ENCODE measurements at regions not wholly inside any gene's neighbourhood (a gene's known extent, or its start where the extent isn't known, plus 50 kb on each side); places are given as distances from the start of the nearest gene placed in this dataset.

DNA sequence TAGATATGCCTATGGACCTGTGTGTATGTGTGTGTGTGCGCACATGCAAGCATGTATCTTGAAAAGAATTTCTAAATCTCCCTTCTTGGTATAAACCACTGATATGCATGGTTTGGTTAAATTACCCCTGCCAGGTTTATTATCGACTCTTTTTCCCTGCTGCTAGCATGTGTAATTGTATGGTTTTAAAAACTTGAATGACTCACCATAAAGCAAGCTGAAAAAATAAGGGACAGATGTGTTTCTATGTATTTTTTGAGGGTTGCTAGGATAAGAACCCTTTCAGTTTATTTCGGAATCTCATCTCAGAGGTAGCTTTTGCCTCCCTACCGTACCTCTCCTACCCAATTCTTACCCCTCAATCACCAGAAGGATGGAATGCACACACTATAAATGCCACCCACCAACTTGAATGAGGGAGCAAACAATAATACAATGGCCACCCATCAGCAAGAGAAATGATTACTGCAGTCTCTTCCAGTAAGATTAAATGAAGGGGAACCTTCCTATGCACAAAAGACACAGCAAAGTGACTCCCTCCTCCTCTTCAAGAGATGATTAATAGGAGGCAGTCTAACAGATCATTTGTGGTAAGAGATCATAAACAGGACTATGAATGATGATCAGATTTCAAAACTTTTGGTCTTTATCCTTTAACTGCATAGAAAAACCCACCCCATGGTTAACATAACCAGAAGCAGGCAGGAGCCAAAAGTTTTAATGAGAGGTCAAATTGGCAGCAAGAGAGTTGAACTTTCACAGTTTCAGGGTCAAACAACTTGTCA is 357.2 kb downstream of the SATB2 start:
- Histone ChIP-seq H4K20me1 (ENCODE audit: insufficient read depth, low read length) (no peaks in the 10 kb centered on the region), H3K79me2 (ENCODE audit: insufficient read depth, low read length) (no peaks in the 10 kb centered on the region), H3K9me3 (ENCODE audit: low read length) (no peaks in the 10 kb centered on the region), H3K4me2 (ENCODE audit: low read length) (no peak overlapping the region), H3F3A (ENCODE audit: insufficient read depth, low read length) (no peaks in the 10 kb centered on the region), H3K9ac (ENCODE audit: low read length) (no peak overlapping the region), H2AFZ (ENCODE audit: low read length) (no peak overlapping the region), H3K27me3 (ENCODE audit: insufficient read depth, low read length) (no peaks in the 10 kb centered on the region), H3K27ac (ENCODE audit: low read depth, low read length, poor library complexity, severe bottlenecking) (no peak overlapping the region), H3K36me3 (ENCODE audit: insufficient read depth, low read length) (no peaks in the 10 kb centered on the region), H3K4me3 (ENCODE audit: low read depth, low read length, poor library complexity, severe bottlenecking) (no peak overlapping the region), H3K4me1 (ENCODE audit: insufficient read depth, low read length, severe bottlenecking) (peaks cover 12% of the 10 kb centered on the region), H3K9me2 (ENCODE audit: low read depth, low read length) (no peaks in the 10 kb centered on the region)
- TF ChIP-seq EZH2 (IDR thresholded peaks at IDR 0.05; ENCODE audit: borderline replicate concordance, low read length): no peak
- TF ChIP-seq, protein P1, sequence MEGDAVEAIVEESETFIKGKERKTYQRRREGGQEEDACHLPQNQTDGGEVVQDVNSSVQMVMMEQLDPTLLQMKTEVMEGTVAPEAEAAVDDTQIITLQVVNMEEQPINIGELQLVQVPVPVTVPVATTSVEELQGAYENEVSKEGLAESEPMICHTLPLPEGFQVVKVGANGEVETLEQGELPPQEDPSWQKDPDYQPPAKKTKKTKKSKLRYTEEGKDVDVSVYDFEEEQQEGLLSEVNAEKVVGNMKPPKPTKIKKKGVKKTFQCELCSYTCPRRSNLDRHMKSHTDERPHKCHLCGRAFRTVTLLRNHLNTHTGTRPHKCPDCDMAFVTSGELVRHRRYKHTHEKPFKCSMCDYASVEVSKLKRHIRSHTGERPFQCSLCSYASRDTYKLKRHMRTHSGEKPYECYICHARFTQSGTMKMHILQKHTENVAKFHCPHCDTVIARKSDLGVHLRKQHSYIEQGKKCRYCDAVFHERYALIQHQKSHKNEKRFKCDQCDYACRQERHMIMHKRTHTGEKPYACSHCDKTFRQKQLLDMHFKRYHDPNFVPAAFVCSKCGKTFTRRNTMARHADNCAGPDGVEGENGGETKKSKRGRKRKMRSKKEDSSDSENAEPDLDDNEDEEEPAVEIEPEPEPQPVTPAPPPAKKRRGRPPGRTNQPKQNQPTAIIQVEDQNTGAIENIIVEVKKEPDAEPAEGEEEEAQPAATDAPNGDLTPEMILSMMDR (IDR thresholded peaks at IDR 0.05; ENCODE audit: low read length): no peak

DNA sequence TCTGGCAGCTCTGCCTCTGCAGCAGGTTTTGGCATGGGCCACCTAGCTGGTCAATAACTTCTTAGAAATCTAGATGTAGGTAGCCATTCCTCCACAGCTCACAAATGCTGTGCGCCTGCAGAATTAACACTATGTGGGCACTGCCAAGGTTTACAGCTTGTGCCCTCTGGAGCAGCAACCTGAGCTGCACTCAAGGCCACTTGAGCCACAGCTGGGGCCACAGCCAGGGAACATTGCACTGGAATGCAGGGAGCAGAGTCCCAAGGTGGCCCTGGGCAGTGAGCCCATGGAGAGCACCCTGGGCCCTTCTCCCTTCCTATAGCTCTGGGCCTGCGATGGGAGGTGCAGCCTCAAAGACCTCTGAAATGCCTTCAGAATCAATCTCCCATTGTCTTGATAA is 365.3 kb downstream of the SATB2 start:
- Histone ChIP-seq H3K4me3 (ENCODE audit: low read depth, low read length, poor library complexity, severe bottlenecking) (no peak overlapping the region), H3K27me3 (ENCODE audit: insufficient read depth, low read length) (no peaks in the 10 kb centered on the region), H3K9me3 (ENCODE audit: low read length) (no peaks in the 10 kb centered on the region), H3K27ac (ENCODE audit: low read depth, low read length, poor library complexity, severe bottlenecking) (no peak overlapping the region), H2AFZ (ENCODE audit: low read length) (no peak overlapping the region), H3K4me1 (ENCODE audit: insufficient read depth, low read length, severe bottlenecking) (peaks cover 40% of the 10 kb centered on the region), H3K79me2 (ENCODE audit: insufficient read depth, low read length) (no peaks in the 10 kb centered on the region), H3K36me3 (ENCODE audit: insufficient read depth, low read length) (no peaks in the 10 kb centered on the region), H4K20me1 (ENCODE audit: insufficient read depth, low read length) (no peaks in the 10 kb centered on the region), H3F3A (ENCODE audit: insufficient read depth, low read length) (no peaks in the 10 kb centered on the region), H3K4me2 (ENCODE audit: low read length) (no peak overlapping the region), H3K9ac (ENCODE audit: low read length) (no peak overlapping the region), H3K9me2 (ENCODE audit: low read depth, low read length) (no peaks in the 10 kb centered on the region)
- TF ChIP-seq, protein P1 (IDR thresholded peaks at IDR 0.05; ENCODE audit: low read length): no peak
- no peak for TF ChIP-seq EZH2 (IDR thresholded peaks at IDR 0.05; ENCODE audit: borderline replicate concordance, low read length)

GRCh38 chr2:199085261-199085660 is 372.5 kb downstream of the SATB2 start:
- H3K4me3 ChIP-seq (ENCODE audit: low read depth, low read length, poor library complexity, severe bottlenecking): no peak overlapping the region
- no peak overlapping the region for H2AFZ ChIP-seq (ENCODE audit: low read length)
- TF ChIP-seq EZH2 (IDR thresholded peaks at IDR 0.05; ENCODE audit: borderline replicate concordance, low read length): no peak
- TF ChIP-seq, protein P1 (IDR thresholded peaks at IDR 0.05; ENCODE audit: low read length): no peak
- H3K9me3 ChIP-seq (ENCODE audit: low read length): peaks cover 2% of the 10 kb centered on the region; the same call in 1 of the 2 replicates
- peaks cover 56% of the 10 kb centered on the region for H3K4me1 ChIP-seq (ENCODE audit: insufficient read depth, low read length, severe bottlenecking)
- H4K20me1 ChIP-seq (ENCODE audit: insufficient read depth, low read length): no peaks in the 10 kb centered on the region
- no peak overlapping the region for H3K4me2 ChIP-seq (ENCODE audit: low read length)
- H3K9me2 ChIP-seq (ENCODE audit: low read depth, low read length): no peaks in the 10 kb centered on the region
- no peak overlapping the region for H3K9ac ChIP-seq (ENCODE audit: low read length)
- no peaks in the 10 kb centered on the region for H3F3A ChIP-seq (ENCODE audit: insufficient read depth, low read length)
- H3K79me2 ChIP-seq (ENCODE audit: insufficient read depth, low read length): no peaks in the 10 kb centered on the region
- H3K27ac ChIP-seq (ENCODE audit: low read depth, low read length, poor library complexity, severe bottlenecking): peak overlapping the region; percentile 26
- H3K27me3 ChIP-seq (ENCODE audit: insufficient read depth, low read length): no peaks in the 10 kb centered on the region
- H3K36me3 ChIP-seq (ENCODE audit: insufficient read depth, low read length): no peaks in the 10 kb centered on the region

All from OCI-LY1 (cell line).